Neuronal stem cell (in vitro differentiated cells): ENCODE measurements at regions not wholly inside any gene's neighbourhood (a gene's known extent, or its start where the extent isn't known, plus 50 kb on each side); places are given as distances from the start of the nearest gene placed in this dataset.

ENCODE experiments used
- DNase-seq: peaks from one replicate; pipeline ENCODE4 v3.0.0-alpha.2; 2013; ENCODE audit warnings: low spot score
- H2AFZ ChIP-seq: one replicate; pipeline ENCODE4 v1.6.1; 2013; ENCODE audit warnings: mild to moderate bottlenecking, low read length, inconsistent platforms
- H2AK5ac ChIP-seq: 2 replicates; pipeline ENCODE4 v1.6.1; 2013; ENCODE audit warnings: low read depth, mild to moderate bottlenecking, inconsistent platforms, low read length, moderate library complexity, mixed read lengths
- H2BK120ac ChIP-seq: 2 replicates; pipeline ENCODE4 v1.6.1; 2013; ENCODE audit warnings: low read depth, mild to moderate bottlenecking, inconsistent platforms, low read length, moderate library complexity, mixed read lengths
- H2BK12ac ChIP-seq: one replicate; pipeline ENCODE4 v1.6.1; 2013; ENCODE audit warnings: low read length, inconsistent platforms
- H2BK15ac ChIP-seq: 2 replicates; pipeline ENCODE4 v1.6.1; 2013; ENCODE audit warnings: mild to moderate bottlenecking, low read length, inconsistent platforms, mixed read lengths
- H2BK5ac ChIP-seq: one replicate; pipeline ENCODE4 v1.6.1; 2013; ENCODE audit warnings: inconsistent platforms, mild to moderate bottlenecking, low read length, moderate library complexity
- H3K14ac ChIP-seq: one replicate; pipeline ENCODE4 v1.6.1; 2013; ENCODE audit warnings: low read length, inconsistent platforms
- H3K18ac ChIP-seq: 2 replicates; pipeline ENCODE4 v1.6.1; 2013; ENCODE audit warnings: low read length, inconsistent platforms
- H3K23ac ChIP-seq: 2 replicates; pipeline ENCODE4 v1.6.1; 2013; ENCODE audit warnings: low read depth, mild to moderate bottlenecking, mixed read lengths, low read length, inconsistent platforms; ENCODE audit not compliant: poor library complexity
- H3K27ac ChIP-seq: replicated peaks from 3 replicates; pipeline ENCODE4 v1.5.1; 2013; ENCODE audit warnings: low read length, inconsistent platforms
- H3K27me3 ChIP-seq, 3 experiments: 2 replicates each; pipeline ENCODE4 v1.6.1; 2013; ENCODE audit warnings: low read length in 3 of 3, mild to moderate bottlenecking in 2 of 3, inconsistent platforms in 1 of 3, low read depth in 1 of 3, mixed read lengths in 1 of 3, moderate library complexity in 1 of 3; ENCODE audit not compliant: control insufficient read depth in 3 of 3, insufficient read depth in 3 of 3
- H3K36me3 ChIP-seq, 2 donors: replicated peaks in 1 of 2; 2 replicates each; pipeline ENCODE4 v1.6.1; 2013; ENCODE audit warnings: low read length in 2 of 2; ENCODE audit not compliant: control insufficient read depth in 2 of 2, insufficient read depth in 2 of 2
- H3K4ac ChIP-seq: 2 replicates; pipeline ENCODE4 v1.6.1; 2013; ENCODE audit warnings: inconsistent platforms, mild to moderate bottlenecking, low read length, moderate library complexity
- H3K4me1 ChIP-seq, 2 donors: 1 replicate in 1 of 2; 2 replicates in 1 of 2; pipeline ENCODE4 v1.6.1; 2013; ENCODE audit warnings: low read length in 2 of 2, low read depth in 1 of 2; ENCODE audit not compliant: control insufficient read depth in 2 of 2, insufficient read depth in 1 of 2
- H3K4me2 ChIP-seq: one replicate; pipeline ENCODE4 v1.6.1; 2013; ENCODE audit warnings: mild to moderate bottlenecking, low read length, inconsistent platforms; ENCODE audit not compliant: insufficient read depth, poor library complexity, severe bottlenecking
- H3K4me3 ChIP-seq, 2 donors: 2 replicates each; pipeline ENCODE4 v1.5.1; 2013; ENCODE audit warnings: low read length in 2 of 2, mild to moderate bottlenecking in 2 of 2, inconsistent platforms in 1 of 2, moderate library complexity in 1 of 2
- H3K79me1 ChIP-seq: one replicate; pipeline ENCODE4 v1.6.1; 2013; ENCODE audit warnings: low read depth, mild to moderate bottlenecking, inconsistent platforms, low read length, moderate library complexity
- H3K9ac ChIP-seq: one replicate; pipeline ENCODE4 v1.6.1; 2013; ENCODE audit warnings: mild to moderate bottlenecking, low read depth, low read length, inconsistent platforms; ENCODE audit not compliant: poor library complexity
- H3K9me3 ChIP-seq, 2 donors: replicated peaks in 1 of 2; 2 replicates each; pipeline versions ENCODE3 to v1.6.1; 2013; ENCODE audit warnings: low read length in 2 of 2, mild to moderate bottlenecking in 2 of 2, inconsistent platforms in 1 of 2, low read depth in 1 of 2, mixed read lengths in 1 of 2, moderate library complexity in 1 of 2; ENCODE audit not compliant: control insufficient read depth in 2 of 2, insufficient read depth in 1 of 2
- H4K8ac ChIP-seq: one replicate; pipeline ENCODE4 v1.6.1; 2013; ENCODE audit warnings: low read depth, mild to moderate bottlenecking, inconsistent platforms, low read length, moderate library complexity
- H4K91ac ChIP-seq: one replicate; pipeline ENCODE4 v1.6.1; 2013; ENCODE audit warnings: low read length, low read depth, mild to moderate bottlenecking, inconsistent platforms; ENCODE audit not compliant: poor library complexity
- WGBS, 2 donors: extraction: QIAGEN DNeasy Blood & Tissue Kit; methylation state at CpG; one replicate each; pipeline ENCODE4 v1.1.7; 2013; ENCODE audit warnings: missing lambda C conversion rate in 2 of 2, mixed read lengths in 1 of 2; ENCODE audit not compliant: insufficient read length in 2 of 2, insufficient replicate concordance in 1 of 2; ENCODE audit errors: extremely low coverage in 2 of 2; 5-methylcytosine and 5-hydroxymethylcytosine counted together

- WGBS, 2 donors, result no CpG with 5 or more reads among the region's 8 CpGs
- no peak overlapping the region for H2AK5ac ChIP-seq
- H2BK120ac ChIP-seq, result no peak overlapping the region
- H3K18ac ChIP-seq, result no peak overlapping the region
- peaks cover 3 to 32% of the 10 kb centered on the region in 2 donors for H3K9me3 ChIP-seq
- no peak overlapping the region for H4K91ac ChIP-seq
- no peaks in the 10 kb centered on the region for H3K27me3 ChIP-seq
- no peak for DNase-seq
- H2AFZ ChIP-seq, result peak overlapping the region; percentile 2
- no peak overlapping the region for H3K14ac ChIP-seq
- no peak overlapping the region for H4K8ac ChIP-seq
- no peak overlapping the region for H2BK15ac ChIP-seq
- peak overlapping the region; percentile 88 for H3K27ac ChIP-seq
- H3K79me1 ChIP-seq, result no peaks in the 10 kb centered on the region
- H3K4me3 ChIP-seq, result no peak overlapping the region
- H2BK12ac ChIP-seq, result no peak overlapping the region
- H3K4ac ChIP-seq, result no peak overlapping the region
- H3K4me1 ChIP-seq, result peaks cover 31 to 47% of the 10 kb centered on the region in 2 donors
- peaks cover 0 to 2% of the 10 kb centered on the region in 2 donors for H3K36me3 ChIP-seq
- H3K4me2 ChIP-seq, result peak overlapping the region; percentile 31
- H3K9ac ChIP-seq, result no peak overlapping the region
- no peak overlapping the region for H2BK5ac ChIP-seq
- no peak overlapping the region for H3K23ac ChIP-seq
Measured at GRCh38 chr5:125409234-125409860, 662.9 kb upstream of the ZNF608 start.

GRCh38 chr5:125409861-125410536 is 663.6 kb upstream of the ZNF608 start:
- no peak overlapping the region for H3K23ac ChIP-seq
- no peak overlapping the region for H3K9ac ChIP-seq
- H4K8ac ChIP-seq, result no peak overlapping the region
- no peak overlapping the region for H3K4me3 ChIP-seq
- H3K14ac ChIP-seq, result no peak overlapping the region
- H3K4ac ChIP-seq, result no peak overlapping the region
- no peak overlapping the region for H2BK15ac ChIP-seq
- no peak overlapping the region for H2AK5ac ChIP-seq
- no peak overlapping the region for H3K18ac ChIP-seq
- no peak overlapping the region for H2AFZ ChIP-seq
- H2BK12ac ChIP-seq, result no peak overlapping the region
- H3K4me1 ChIP-seq, result peaks cover 31 to 51% of the 10 kb centered on the region in 2 donors
- H4K91ac ChIP-seq, result no peak overlapping the region
- H2BK120ac ChIP-seq, result no peak overlapping the region
- no peaks in the 10 kb centered on the region for H3K36me3 ChIP-seq
- DNase-seq, result peak; percentile 81
- WGBS, 2 donors, result no CpG with 5 or more reads among the region's 10 CpGs
- peak overlapping the region; percentile 80 for H3K27ac ChIP-seq
- H2BK5ac ChIP-seq, result no peak overlapping the region
- H3K79me1 ChIP-seq, result no peaks in the 10 kb centered on the region
- peak overlapping the region; percentile 30 for H3K4me2 ChIP-seq
- peaks cover 0 to 26% of the 10 kb centered on the region in 2 donors for H3K9me3 ChIP-seq
- H3K27me3 ChIP-seq, result no peaks in the 10 kb centered on the region

- Histone ChIP-seq H3K4ac (no peak overlapping the region), H3K4me2 (no peak overlapping the region), H3K18ac (no peak overlapping the region), H3K27me3 (no peaks in the 10 kb centered on the region), H2BK120ac (no peak overlapping the region), H4K91ac (no peak overlapping the region), H2AFZ (no peak overlapping the region), H3K36me3 (no peaks in the 10 kb centered on the region), H3K27ac (peak overlapping the region; percentile 80), H2BK5ac (no peak overlapping the region), H3K9ac (no peak overlapping the region), H3K4me3 (no peak overlapping the region), H2BK12ac (no peak overlapping the region), H3K4me1 (peaks cover 31 to 51% of the 10 kb centered on the region in 2 donors), H2BK15ac (no peak overlapping the region), H2AK5ac (no peak overlapping the region), H3K79me1 (no peaks in the 10 kb centered on the region), H3K23ac (no peak overlapping the region), H4K8ac (no peak overlapping the region), H3K14ac (no peak overlapping the region), H3K9me3 (peaks cover 0 to 22% of the 10 kb centered on the region in 2 donors)
- 88% methylated on average over 1 of the region's 2 CpGs; no CpG with 5 or more reads in 1 of the 2 donors for WGBS, 2 donors
- no peak for DNase-seq
Measured at GRCh38 chr5:125410537-125411070, 664.2 kb upstream of the ZNF608 start.

GRCh38 chr5:125411071-125411743 is 664.8 kb upstream of the ZNF608 start:
- Histone ChIP-seq H2BK12ac (no peak overlapping the region), H3K4me1 (peaks cover 31 to 51% of the 10 kb centered on the region in 2 donors), H3K27ac (peak overlapping the region; percentile 61), H3K4me3 (peak overlapping the region in 1 of 2 donors; percentile 1), H3K79me1 (no peaks in the 10 kb centered on the region), H3K23ac (no peak overlapping the region), H4K91ac (no peak overlapping the region), H2AK5ac (no peak overlapping the region), H3K14ac (no peak overlapping the region), H2BK5ac (no peak overlapping the region), H3K4me2 (no peak overlapping the region), H2AFZ (no peak overlapping the region), H3K9ac (no peak overlapping the region), H4K8ac (no peak overlapping the region), H3K4ac (no peak overlapping the region), H3K36me3 (no peaks in the 10 kb centered on the region), H3K9me3 (peaks cover 0 to 18% of the 10 kb centered on the region in 2 donors), H2BK15ac (no peak overlapping the region), H3K27me3 (no peaks in the 10 kb centered on the region), H3K18ac (no peak overlapping the region), H2BK120ac (no peak overlapping the region)
- DNase-seq, result no peak
- no CpG with 5 or more reads among the region's 4 CpGs for WGBS, 2 donors
